HG03439 (cell line): ENCODE measurements at regions not wholly inside any gene's neighbourhood (a gene's known extent, or its start where the extent isn't known, plus 50 kb on each side); places are given as distances from the start of the nearest gene placed in this dataset.

ENCODE experiments used
- ATAC-seq: cut with Tn5 transposase; IDR thresholded peaks from one replicate; pipeline ENCODE4 v1.9.1; 2021; ENCODE audit warnings: mild to moderate bottlenecking, moderate library complexity; ENCODE audit not compliant: unreplicated experiment

- ATAC-seq: no peak
These were observed 58.3 kb downstream of the TRIML1 start for GRCh38 chr4:188197566-188197965.

GRCh38 chr4:188198982-188199792 is 59.9 kb downstream of the TRIML1 start:
- ATAC-seq: no peak

GRCh38 chr4:188201851-188202250 is 62.6 kb downstream of the TRIML1 start:
- no peak for ATAC-seq

- ATAC-seq: no peak
These were observed 67.5 kb downstream of the TRIML1 start for GRCh38 chr4:188206783-188207182.

GRCh38 chr4:188214861-188215260 is 75.6 kb downstream of the TRIML1 start:
- ATAC-seq: no peak

GRCh38 chr4:188218392-188218791 is 79.2 kb downstream of the TRIML1 start:
- ATAC-seq: no peak

- no peak for ATAC-seq
These were observed 80.8 kb downstream of the TRIML1 start for GRCh38 chr4:188220006-188220405.

- ATAC-seq: no peak
These were observed 81.8 kb downstream of the TRIML1 start for GRCh38 chr4:188221090-188221489.

GRCh38 chr4:188228279-188228678 is 89.0 kb downstream of the TRIML1 start:
- no peak for ATAC-seq

GRCh38 chr4:188232428-188232827 is 93.2 kb downstream of the TRIML1 start:
- ATAC-seq: no peak

GRCh38 chr4:188242041-188242440 is 102.8 kb downstream of the TRIML1 start:
- ATAC-seq: no peak

- no peak for ATAC-seq
These were observed 106.4 kb downstream of the TRIML1 start for GRCh38 chr4:188245651-188246050.

GRCh38 chr4:188246488-188246887 is 107.2 kb downstream of the TRIML1 start:
- ATAC-seq: no peak

GRCh38 chr4:188254211-188254610 is 115.0 kb downstream of the TRIML1 start:
- ATAC-seq: no peak

GRCh38 chr4:188262464-188262863 is 123.2 kb downstream of the TRIML1 start:
- ATAC-seq: no peak

GRCh38 chr4:188263321-188263720 is 124.1 kb downstream of the TRIML1 start:
- ATAC-seq: no peak

- ATAC-seq: no peak
These were observed 127.1 kb downstream of the TRIML1 start for GRCh38 chr4:188266386-188266785.

- no peak for ATAC-seq
These were observed 129.1 kb downstream of the TRIML1 start for GRCh38 chr4:188268131-188268908.

GRCh38 chr4:188270273-188271069 is 131.2 kb downstream of the TRIML1 start:
- no peak for ATAC-seq

- no peak for ATAC-seq
These were observed 136.4 kb downstream of the TRIML1 start for GRCh38 chr4:188275686-188276085.

- ATAC-seq: no peak
These were observed 139.9 kb downstream of the TRIML1 start for GRCh38 chr4:188279184-188279583.
